Islet precursor cell (in vitro differentiated cells): ENCODE measurements at regions not wholly inside any gene's neighbourhood (a gene's known extent, or its start where the extent isn't known, plus 50 kb on each side); places are given as distances from the start of the nearest gene placed in this dataset.
A peak's percentile ranks its signal among the peaks of the same experiment; 100 is the strongest.

Source experiments
- DNase-seq: peaks from one replicate; pipeline ENCODE4 v3.0.0-alpha.2; 2018

GRCh38 chr6:85126485-85127167, 323.3 kb upstream of the NT5E start:
- DNase-seq = peak; percentile 87

- DNase-seq = no peak
Measured at GRCh38 chr6:85125526-85125925, 324.4 kb upstream of the NT5E start.

- DNase-seq = no peak
Measured at GRCh38 chr6:85124472-85125354, 325.2 kb upstream of the NT5E start.

GRCh38 chr6:85121158-85121557, 328.7 kb upstream of the NT5E start:
- no peak for DNase-seq

- DNase-seq = no peak
Measured at GRCh38 chr6:85118652-85119235, 331.1 kb upstream of the NT5E start.

GRCh38 chr6:85118233-85118632, 331.6 kb upstream of the NT5E start:
- DNase-seq = no peak

- DNase-seq = no peak
Measured at GRCh38 chr6:85116475-85116874, 333.4 kb upstream of the NT5E start.

GRCh38 chr6:85115876-85116275, 334.0 kb upstream of the NT5E start:
- DNase-seq = no peak

GRCh38 chr6:85115376-85115775, 334.5 kb upstream of the NT5E start:
- no peak for DNase-seq

GRCh38 chr6:85114581-85114935, 335.3 kb upstream of the NT5E start:
- no peak for DNase-seq

- no peak for DNase-seq
Measured at GRCh38 chr6:85113934-85114580, 335.8 kb upstream of the NT5E start.

- DNase-seq = no peak
Measured at GRCh38 chr6:85112540-85112939, 337.3 kb upstream of the NT5E start.

- peak; percentile 68 for DNase-seq
Measured at GRCh38 chr6:85111481-85112011, 338.3 kb upstream of the NT5E start.

GRCh38 chr6:85110943-85111342, 338.9 kb upstream of the NT5E start:
- no peak for DNase-seq

GRCh38 chr6:85107701-85108100, 342.2 kb upstream of the NT5E start:
- DNase-seq = no peak

- DNase-seq = peak; percentile 89
Measured at GRCh38 chr6:85096976-85097375, 332.6 kb upstream of the TBX18 start.

- no peak for DNase-seq
Measured at GRCh38 chr6:85092226-85092625, 327.8 kb upstream of the TBX18 start.

GRCh38 chr6:85089255-85089654, 324.9 kb upstream of the TBX18 start:
- no peak for DNase-seq

- DNase-seq = no peak
Measured at GRCh38 chr6:85085875-85086274, 321.5 kb upstream of the TBX18 start.

- no peak for DNase-seq
Measured at GRCh38 chr6:85081102-85081501, 316.7 kb upstream of the TBX18 start.

- no peak for DNase-seq
Measured at GRCh38 chr6:85079761-85080160, 315.4 kb upstream of the TBX18 start.

- no peak for DNase-seq
Measured at GRCh38 chr6:85078058-85078457, 313.7 kb upstream of the TBX18 start.

GRCh38 chr6:85077098-85077497, 312.7 kb upstream of the TBX18 start:
- DNase-seq = no peak
